ENCODE measurements at regions not wholly inside any gene's neighbourhood (a gene's known extent, or its start where the extent isn't known, plus 50 kb on each side); places are given as distances from the start of the nearest gene placed in this dataset.

DNA sequence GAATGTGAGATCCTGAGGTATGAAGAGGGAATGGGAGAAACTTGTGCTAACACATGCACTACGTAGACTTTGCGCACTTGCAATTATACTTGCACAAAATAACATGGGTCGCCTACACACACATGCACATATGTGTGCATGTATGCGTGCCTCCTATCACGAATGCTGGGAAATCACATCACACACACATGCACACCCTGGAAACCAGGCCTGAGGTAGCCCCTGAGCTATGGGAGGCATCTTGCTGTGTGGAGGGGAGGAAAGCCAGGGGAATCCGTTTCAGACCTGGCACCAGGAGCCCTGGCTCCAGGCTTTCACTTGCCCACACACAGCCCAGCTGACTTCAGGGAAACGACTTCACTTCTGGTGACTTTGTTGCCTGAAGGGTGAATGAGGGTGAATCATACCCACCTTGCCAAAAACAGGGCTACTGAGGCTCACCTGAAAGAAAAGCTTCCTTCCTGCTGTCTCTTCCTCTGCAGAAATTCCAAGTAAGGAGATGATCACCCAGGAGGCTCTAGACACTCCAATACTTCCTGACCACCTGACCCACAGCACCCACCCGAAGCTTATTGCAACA is 136.0 kb upstream of the NGF start:
- no peak overlapping the region for H2BK120ac ChIP-seq (ENCODE audit: low read depth, low read length, poor library complexity, severe bottlenecking)
- H3K4ac ChIP-seq (ENCODE audit: low read depth, low read length), result no peak overlapping the region
- no peak overlapping the region for H2BK20ac ChIP-seq (ENCODE audit: low read depth, low read length, poor library complexity, severe bottlenecking)
- H2BK15ac ChIP-seq (ENCODE audit: low read depth, low read length), result no peak overlapping the region
- H3K9me3 ChIP-seq (ENCODE audit: control insufficient read depth, low read depth, low read length), result no peaks in the 10 kb centered on the region
- H2AK5ac ChIP-seq (ENCODE audit: insufficient read length, low read length), result no peak overlapping the region
- no peak overlapping the region for H3K56ac ChIP-seq (ENCODE audit: insufficient read length, low read depth, low read length)
- no peak overlapping the region for H3K14ac ChIP-seq (ENCODE audit: insufficient read depth, low read length)
- no CpG with 5 or more reads among the region's 8 CpGs for WGBS (ENCODE audit: extremely low coverage, insufficient read length, low lambda C conversion rate)
- no peaks in the 10 kb centered on the region for H3K23me2 ChIP-seq (ENCODE audit: insufficient read length, low read depth, low read length, poor library complexity, severe bottlenecking)
- Mint-ChIP-seq H3K4me3 (no peak overlapping the region), H3K27me3 (ENCODE audit: low read depth) (peaks cover 2% of the 10 kb centered on the region; the same call in 1 of the 2 replicates), H3K27ac (no peak overlapping the region), H3K36me3 (ENCODE audit: insufficient read depth in 1 of 3, low read depth in 3 of 3) (no peaks in the 10 kb centered on the region), H3K4me1 (peaks cover 2 to 4% of the 10 kb centered on the region in 2 experiments; a peak in 3 of 4 replicates), H3K9me3 (no peaks in the 10 kb centered on the region; a peak in 1 of 5 replicates)
- no peaks in the 10 kb centered on the region for H3K79me1 ChIP-seq (ENCODE audit: insufficient read depth, low read depth, low read length, poor library complexity, severe bottlenecking)
- no peak overlapping the region for H3T11ph ChIP-seq (ENCODE audit: low read length)
- no peak overlapping the region for H2BK12ac ChIP-seq (ENCODE audit: insufficient read length, low read depth, low read length)
- TF ChIP-seq, protein P1, sequence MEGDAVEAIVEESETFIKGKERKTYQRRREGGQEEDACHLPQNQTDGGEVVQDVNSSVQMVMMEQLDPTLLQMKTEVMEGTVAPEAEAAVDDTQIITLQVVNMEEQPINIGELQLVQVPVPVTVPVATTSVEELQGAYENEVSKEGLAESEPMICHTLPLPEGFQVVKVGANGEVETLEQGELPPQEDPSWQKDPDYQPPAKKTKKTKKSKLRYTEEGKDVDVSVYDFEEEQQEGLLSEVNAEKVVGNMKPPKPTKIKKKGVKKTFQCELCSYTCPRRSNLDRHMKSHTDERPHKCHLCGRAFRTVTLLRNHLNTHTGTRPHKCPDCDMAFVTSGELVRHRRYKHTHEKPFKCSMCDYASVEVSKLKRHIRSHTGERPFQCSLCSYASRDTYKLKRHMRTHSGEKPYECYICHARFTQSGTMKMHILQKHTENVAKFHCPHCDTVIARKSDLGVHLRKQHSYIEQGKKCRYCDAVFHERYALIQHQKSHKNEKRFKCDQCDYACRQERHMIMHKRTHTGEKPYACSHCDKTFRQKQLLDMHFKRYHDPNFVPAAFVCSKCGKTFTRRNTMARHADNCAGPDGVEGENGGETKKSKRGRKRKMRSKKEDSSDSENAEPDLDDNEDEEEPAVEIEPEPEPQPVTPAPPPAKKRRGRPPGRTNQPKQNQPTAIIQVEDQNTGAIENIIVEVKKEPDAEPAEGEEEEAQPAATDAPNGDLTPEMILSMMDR (conservative IDR thresholded peaks at IDR 0.05), result no peak
- no peak overlapping the region for H4K8ac ChIP-seq (replicated peaks; ENCODE audit: insufficient read length, low read depth, low read length)
- H3K27ac ChIP-seq (ENCODE audit: insufficient read length, low read depth, low read length), result no peak overlapping the region
- no peak overlapping the region for H4K91ac ChIP-seq (ENCODE audit: insufficient read length, low read depth, low read length)
- H2AFZ ChIP-seq (ENCODE audit: low read length), result no peak overlapping the region
- no peaks in the 10 kb centered on the region for H3K4me1 ChIP-seq (ENCODE audit: insufficient read depth, low read length)
- no peaks in the 10 kb centered on the region for H3K79me2 ChIP-seq (ENCODE audit: insufficient read depth, low read length)
- H4K5ac ChIP-seq (ENCODE audit: insufficient read length, low read depth, low read length), result no peak overlapping the region
- H3K23ac ChIP-seq (ENCODE audit: insufficient read length, low read depth, low read length), result no peak overlapping the region
- H3K9ac ChIP-seq (ENCODE audit: extremely low read depth, insufficient read length, low read length), result no peak overlapping the region
- no peak overlapping the region for H3K18ac ChIP-seq (ENCODE audit: insufficient read length, low read depth, low read length)
- H3K4me2 ChIP-seq (ENCODE audit: insufficient read depth, insufficient read length, low read length), result no peak overlapping the region
- DNase-seq, result peak; percentile 19
- H4K20me1 ChIP-seq (ENCODE audit: control insufficient read depth, insufficient read depth, insufficient read length), result peaks cover 4% of the 10 kb centered on the region
- H2BK5ac ChIP-seq (ENCODE audit: insufficient read length, low read length), result no peak overlapping the region
- H3K27me3 ChIP-seq (ENCODE audit: insufficient read depth, low read length), result no peaks in the 10 kb centered on the region

Data from H9 (cell line).